CD4-positive, alpha-beta T cell (primary cell): ENCODE measurements at regions not wholly inside any gene's neighbourhood (a gene's known extent, or its start where the extent isn't known, plus 50 kb on each side); places are given as distances from the start of the nearest gene placed in this dataset.

Experiments used
- ATAC-seq: fragments of 200-7000 bp; cut with Tn5 transposase; one replicate; pipeline ENCODE4 v1.10.0; 2022; ENCODE audit warnings: mild to moderate bottlenecking; ENCODE audit not compliant: poor library complexity
- CTCF ChIA-PET: fragments of 350-600 bp; sonication (Branson Sonifier 250); formaldehyde crosslinking; loops from one replicate; lab custom pipeline; 2021; ENCODE audit warnings: antibody characterized with exemption, inconsistent platforms; lab: Charles Lee
- POLR2A ChIA-PET: fragments of 350-600 bp; sonication (Branson Sonifier 250); formaldehyde crosslinking; loops from one replicate; lab custom pipeline; 2021; ENCODE audit warnings: antibody characterized with exemption, inconsistent platforms; lab: Charles Lee
- DNase-seq, 14 experiments: peaks; one replicate each; pipeline ENCODE4 v3.0.0-alpha.2; 2013 to 2020; ENCODE audit warnings: mixed read lengths in 2 of 14
- H3K27ac ChIP-seq, 2 donors: one replicate each; pipeline versions ENCODE4 v1.5.1 to v1.7.0; 2013; ENCODE audit warnings: low read length in 2 of 2, low read depth in 1 of 2, mild to moderate bottlenecking in 1 of 2
- H3K27me3 ChIP-seq, 2 experiments: 1 replicate in 1 of 2; 2 replicates in 1 of 2; pipeline versions ENCODE4 v1.6.1 to v1.7.0; 2013; ENCODE audit warnings: low read length in 2 of 2, control low read depth in 1 of 2, mild to moderate bottlenecking in 1 of 2, moderate library complexity in 1 of 2; ENCODE audit not compliant: insufficient read depth in 2 of 2, control insufficient read depth in 1 of 2
- H3K36me3 ChIP-seq: one replicate; pipeline ENCODE4 v1.6.1; 2013; ENCODE audit warnings: low read length, control low read depth; ENCODE audit not compliant: insufficient read depth
- H3K4me1 ChIP-seq: one replicate; pipeline ENCODE4 v1.6.1; 2013; ENCODE audit warnings: low read length, control low read depth; ENCODE audit not compliant: insufficient read depth
- H3K4me3 ChIP-seq: one replicate; pipeline ENCODE4 v1.5.1; 2013; ENCODE audit warnings: mild to moderate bottlenecking, low read length, moderate library complexity
- H3K9me3 ChIP-seq, 2 experiments: 1 replicate in 1 of 2; 2 replicates in 1 of 2; pipeline versions ENCODE4 v1.6.1 to v1.7.0; 2013; ENCODE audit warnings: low read length in 2 of 2, mild to moderate bottlenecking in 2 of 2, control low read depth in 1 of 2, moderate library complexity in 1 of 2; ENCODE audit not compliant: control insufficient read depth in 1 of 2, insufficient read depth in 1 of 2
- H3K27ac Mint-ChIP-seq: one replicate; pipeline ENCODE4 v1.8.0; 2020; ENCODE audit warnings: mixed read lengths
- H3K27me3 Mint-ChIP-seq: one replicate; pipeline ENCODE4 v1.8.0; 2021; ENCODE audit warnings: mixed read lengths
- H3K36me3 Mint-ChIP-seq: one replicate; pipeline ENCODE4 v1.8.0; 2021; ENCODE audit warnings: low read depth, mixed read lengths
- H3K4me1 Mint-ChIP-seq: one replicate; pipeline ENCODE4 v1.8.0; 2021; ENCODE audit warnings: low read depth, mixed read lengths
- H3K4me3 Mint-ChIP-seq: one replicate; pipeline ENCODE4 v1.8.0; 2020; ENCODE audit warnings: mild to moderate bottlenecking, mixed read lengths
- H3K9me3 Mint-ChIP-seq: one replicate; pipeline ENCODE4 v1.8.0; 2020; ENCODE audit warnings: mixed read lengths
- intact Hi-C, 2 experiments: fragments of 100-400 bp; cut with DNase I in 1 of 2; cut with micrococcal nuclease in 1 of 2; formaldehyde crosslinking; loops; one replicate each; pipeline versions ENCODE4 v1.15.1 to v1.9.0; 2023 to 2025; cut with DNase I, micrococcal nuclease
- TF ChIP-seq, protein P1 (sequence below): fragments of 200-600 bp; IDR thresholded peaks from one replicate; pipeline ENCODE4 v1.8.0; 2022; ENCODE audit warnings: antibody characterized with exemption, mild to moderate bottlenecking

DNA sequence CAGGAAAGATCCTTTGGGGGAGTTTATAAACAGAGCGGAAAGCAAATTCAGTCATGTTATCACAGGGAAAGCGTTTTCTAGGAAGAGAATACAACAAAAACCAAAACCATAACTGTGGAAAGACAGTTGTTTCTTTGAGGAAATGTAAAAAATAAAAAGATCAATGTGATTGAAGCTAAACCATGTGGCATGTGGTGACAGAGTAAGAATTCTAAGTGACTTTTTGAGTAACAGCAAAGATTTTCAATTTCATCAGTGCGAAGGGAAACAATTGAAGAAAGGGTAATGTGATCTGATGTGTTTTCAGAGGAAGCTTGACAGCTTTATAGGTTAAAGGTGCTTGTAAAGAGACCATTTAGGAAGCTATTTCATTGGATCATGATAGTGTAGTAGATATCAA lies 575.9 kb upstream of the CHORDC1 start:
- no peaks in the 10 kb centered on the region for H3K36me3 ChIP-seq
- H3K27me3 Mint-ChIP-seq: no peaks in the 10 kb centered on the region
- no peaks in the 10 kb centered on the region for H3K36me3 Mint-ChIP-seq
- no peak overlapping the region for H3K4me3 Mint-ChIP-seq
- H3K4me1 Mint-ChIP-seq: no peaks in the 10 kb centered on the region
- DNase-seq: no peak
- H3K27me3 ChIP-seq: no peaks in the 10 kb centered on the region
- H3K27ac Mint-ChIP-seq: no peak overlapping the region
- peaks cover 5% of the 10 kb centered on the region for H3K9me3 Mint-ChIP-seq
- intact Hi-C loops: no loop called here
- ChIA-PET CTCF (no interaction called here), POLR2A (no interaction called here)
- TF ChIP-seq, protein P1, sequence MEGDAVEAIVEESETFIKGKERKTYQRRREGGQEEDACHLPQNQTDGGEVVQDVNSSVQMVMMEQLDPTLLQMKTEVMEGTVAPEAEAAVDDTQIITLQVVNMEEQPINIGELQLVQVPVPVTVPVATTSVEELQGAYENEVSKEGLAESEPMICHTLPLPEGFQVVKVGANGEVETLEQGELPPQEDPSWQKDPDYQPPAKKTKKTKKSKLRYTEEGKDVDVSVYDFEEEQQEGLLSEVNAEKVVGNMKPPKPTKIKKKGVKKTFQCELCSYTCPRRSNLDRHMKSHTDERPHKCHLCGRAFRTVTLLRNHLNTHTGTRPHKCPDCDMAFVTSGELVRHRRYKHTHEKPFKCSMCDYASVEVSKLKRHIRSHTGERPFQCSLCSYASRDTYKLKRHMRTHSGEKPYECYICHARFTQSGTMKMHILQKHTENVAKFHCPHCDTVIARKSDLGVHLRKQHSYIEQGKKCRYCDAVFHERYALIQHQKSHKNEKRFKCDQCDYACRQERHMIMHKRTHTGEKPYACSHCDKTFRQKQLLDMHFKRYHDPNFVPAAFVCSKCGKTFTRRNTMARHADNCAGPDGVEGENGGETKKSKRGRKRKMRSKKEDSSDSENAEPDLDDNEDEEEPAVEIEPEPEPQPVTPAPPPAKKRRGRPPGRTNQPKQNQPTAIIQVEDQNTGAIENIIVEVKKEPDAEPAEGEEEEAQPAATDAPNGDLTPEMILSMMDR: no peak
- no peak overlapping the region for H3K27ac ChIP-seq
- no peak overlapping the region for H3K4me3 ChIP-seq
- no peaks in the 10 kb centered on the region for H3K9me3 ChIP-seq
- no peaks in the 10 kb centered on the region for H3K4me1 ChIP-seq
- no peak for ATAC-seq

DNA sequence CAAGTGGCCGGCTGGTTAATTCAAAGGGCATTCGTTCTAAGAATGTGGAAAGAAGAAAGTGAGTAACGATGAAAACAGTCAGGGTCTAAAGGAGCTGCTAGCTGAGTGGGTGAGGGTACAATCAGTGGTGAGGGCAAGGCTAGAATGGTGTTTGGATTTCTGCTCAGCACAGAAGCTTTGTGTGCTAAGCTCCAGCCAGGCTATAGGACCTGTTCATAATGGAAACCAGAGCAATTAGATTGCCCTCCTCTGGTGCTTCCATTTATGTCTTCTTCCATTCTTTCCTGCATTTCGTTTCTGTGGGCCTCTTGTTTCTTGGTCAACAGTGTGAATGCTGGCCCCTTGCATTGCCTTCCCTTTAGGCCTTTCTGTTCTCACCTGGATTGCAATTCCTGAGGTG lies 572.9 kb upstream of the CHORDC1 start:
- Mint-ChIP-seq H3K27me3 (no peaks in the 10 kb centered on the region), H3K36me3 (no peaks in the 10 kb centered on the region), H3K27ac (no peak overlapping the region), H3K4me1 (no peaks in the 10 kb centered on the region), H3K4me3 (no peak overlapping the region), H3K9me3 (peaks cover 5% of the 10 kb centered on the region)
- TF ChIP-seq, protein P1: no peak
- DNase-seq: no peak
- intact Hi-C loops: no loop called here
- no peaks in the 10 kb centered on the region for H3K4me1 ChIP-seq
- H3K36me3 ChIP-seq: no peaks in the 10 kb centered on the region
- ATAC-seq: no peak
- no peaks in the 10 kb centered on the region for H3K27me3 ChIP-seq
- POLR2A ChIA-PET: no interaction called here
- H3K27ac ChIP-seq: no peak overlapping the region
- CTCF ChIA-PET: no interaction called here
- H3K4me3 ChIP-seq: no peak overlapping the region
- no peaks in the 10 kb centered on the region for H3K9me3 ChIP-seq

DNA sequence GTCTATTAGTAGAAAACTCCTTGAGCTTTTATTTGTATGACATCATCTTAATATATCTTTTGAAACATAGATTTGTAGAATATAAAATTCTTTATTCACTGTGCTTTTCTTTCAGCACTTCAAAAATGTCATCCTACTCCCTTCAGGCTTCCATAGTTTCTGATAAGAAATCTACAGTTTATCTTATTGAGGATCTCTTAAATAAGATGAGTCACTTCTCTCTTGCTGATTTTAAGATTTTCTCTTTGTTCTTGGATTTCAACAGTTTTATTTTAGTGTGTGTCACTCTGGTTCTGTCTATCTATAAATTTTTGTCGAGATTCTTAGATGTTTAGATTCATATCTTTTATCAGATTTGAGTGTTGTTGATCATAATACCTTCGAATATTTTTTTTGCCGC lies 566.1 kb upstream of the CHORDC1 start:
- Histone ChIP-seq H3K36me3 (no peaks in the 10 kb centered on the region), H3K4me3 (no peak overlapping the region), H3K9me3 (peaks cover 0 to 7% of the 10 kb centered on the region in 2 experiments), H3K4me1 (no peaks in the 10 kb centered on the region), H3K27ac (no peak overlapping the region), H3K27me3 (no peaks in the 10 kb centered on the region)
- ChIA-PET POLR2A (no interaction called here), CTCF (no interaction called here)
- Mint-ChIP-seq H3K27ac (no peak overlapping the region), H3K36me3 (no peaks in the 10 kb centered on the region), H3K4me1 (no peaks in the 10 kb centered on the region), H3K9me3 (peaks cover 16% of the 10 kb centered on the region), H3K4me3 (no peak overlapping the region), H3K27me3 (no peaks in the 10 kb centered on the region)
- TF ChIP-seq, protein P1: no peak
- ATAC-seq: no peak
- intact Hi-C loops: no loop called here
- DNase-seq: no peak
